Neuronal stem cell (in vitro differentiated cells): ENCODE measurements at regions not wholly inside any gene's neighbourhood (a gene's known extent, or its start where the extent isn't known, plus 50 kb on each side); places are given as distances from the start of the nearest gene placed in this dataset.
"Not testable (repeated sequence)": the region's sequence is repeated elsewhere in the genome, so short reads cannot be mapped to it uniquely, and the experiment has no call there.

Experiments
- DNase-seq: peaks from one replicate; pipeline ENCODE4 v3.0.0-alpha.2; 2013; ENCODE audit warnings: low spot score
- H2AFZ ChIP-seq: one replicate; pipeline ENCODE4 v1.6.1; 2013; ENCODE audit warnings: mild to moderate bottlenecking, low read length, inconsistent platforms
- H2AK5ac ChIP-seq: 2 replicates; pipeline ENCODE4 v1.6.1; 2013; ENCODE audit warnings: low read depth, mild to moderate bottlenecking, inconsistent platforms, low read length, moderate library complexity, mixed read lengths
- H2BK120ac ChIP-seq: 2 replicates; pipeline ENCODE4 v1.6.1; 2013; ENCODE audit warnings: low read depth, mild to moderate bottlenecking, inconsistent platforms, low read length, moderate library complexity, mixed read lengths
- H2BK12ac ChIP-seq: one replicate; pipeline ENCODE4 v1.6.1; 2013; ENCODE audit warnings: low read length, inconsistent platforms
- H2BK15ac ChIP-seq: 2 replicates; pipeline ENCODE4 v1.6.1; 2013; ENCODE audit warnings: mild to moderate bottlenecking, low read length, inconsistent platforms, mixed read lengths
- H2BK5ac ChIP-seq: one replicate; pipeline ENCODE4 v1.6.1; 2013; ENCODE audit warnings: inconsistent platforms, mild to moderate bottlenecking, low read length, moderate library complexity
- H3K14ac ChIP-seq: one replicate; pipeline ENCODE4 v1.6.1; 2013; ENCODE audit warnings: low read length, inconsistent platforms
- H3K18ac ChIP-seq: 2 replicates; pipeline ENCODE4 v1.6.1; 2013; ENCODE audit warnings: low read length, inconsistent platforms
- H3K23ac ChIP-seq: 2 replicates; pipeline ENCODE4 v1.6.1; 2013; ENCODE audit warnings: low read depth, mild to moderate bottlenecking, mixed read lengths, low read length, inconsistent platforms; ENCODE audit not compliant: poor library complexity
- H3K27ac ChIP-seq: replicated peaks from 3 replicates; pipeline ENCODE4 v1.5.1; 2013; ENCODE audit warnings: low read length, inconsistent platforms
- H3K27me3 ChIP-seq, 3 experiments: 2 replicates each; pipeline ENCODE4 v1.6.1; 2013; ENCODE audit warnings: low read length in 3 of 3, mild to moderate bottlenecking in 2 of 3, inconsistent platforms in 1 of 3, low read depth in 1 of 3, mixed read lengths in 1 of 3, moderate library complexity in 1 of 3; ENCODE audit not compliant: control insufficient read depth in 3 of 3, insufficient read depth in 3 of 3
- H3K36me3 ChIP-seq, 2 donors: replicated peaks in 1 of 2; 2 replicates each; pipeline ENCODE4 v1.6.1; 2013; ENCODE audit warnings: low read length in 2 of 2; ENCODE audit not compliant: control insufficient read depth in 2 of 2, insufficient read depth in 2 of 2
- H3K4ac ChIP-seq: 2 replicates; pipeline ENCODE4 v1.6.1; 2013; ENCODE audit warnings: inconsistent platforms, mild to moderate bottlenecking, low read length, moderate library complexity
- H3K4me1 ChIP-seq, 2 donors: 1 replicate in 1 of 2; 2 replicates in 1 of 2; pipeline ENCODE4 v1.6.1; 2013; ENCODE audit warnings: low read length in 2 of 2, low read depth in 1 of 2; ENCODE audit not compliant: control insufficient read depth in 2 of 2, insufficient read depth in 1 of 2
- H3K4me2 ChIP-seq: one replicate; pipeline ENCODE4 v1.6.1; 2013; ENCODE audit warnings: mild to moderate bottlenecking, low read length, inconsistent platforms; ENCODE audit not compliant: insufficient read depth, poor library complexity, severe bottlenecking
- H3K4me3 ChIP-seq, 2 donors: 2 replicates each; pipeline ENCODE4 v1.5.1; 2013; ENCODE audit warnings: low read length in 2 of 2, mild to moderate bottlenecking in 2 of 2, inconsistent platforms in 1 of 2, moderate library complexity in 1 of 2
- H3K79me1 ChIP-seq: one replicate; pipeline ENCODE4 v1.6.1; 2013; ENCODE audit warnings: low read depth, mild to moderate bottlenecking, inconsistent platforms, low read length, moderate library complexity
- H3K9ac ChIP-seq: one replicate; pipeline ENCODE4 v1.6.1; 2013; ENCODE audit warnings: mild to moderate bottlenecking, low read depth, low read length, inconsistent platforms; ENCODE audit not compliant: poor library complexity
- H3K9me3 ChIP-seq, 2 donors: replicated peaks in 1 of 2; 2 replicates each; pipeline versions ENCODE3 to v1.6.1; 2013; ENCODE audit warnings: low read length in 2 of 2, mild to moderate bottlenecking in 2 of 2, inconsistent platforms in 1 of 2, low read depth in 1 of 2, mixed read lengths in 1 of 2, moderate library complexity in 1 of 2; ENCODE audit not compliant: control insufficient read depth in 2 of 2, insufficient read depth in 1 of 2
- H4K8ac ChIP-seq: one replicate; pipeline ENCODE4 v1.6.1; 2013; ENCODE audit warnings: low read depth, mild to moderate bottlenecking, inconsistent platforms, low read length, moderate library complexity
- H4K91ac ChIP-seq: one replicate; pipeline ENCODE4 v1.6.1; 2013; ENCODE audit warnings: low read length, low read depth, mild to moderate bottlenecking, inconsistent platforms; ENCODE audit not compliant: poor library complexity
- WGBS, 2 donors: extraction: QIAGEN DNeasy Blood & Tissue Kit; methylation state at CpG; one replicate each; pipeline ENCODE4 v1.1.7; 2013; ENCODE audit warnings: missing lambda C conversion rate in 2 of 2, mixed read lengths in 1 of 2; ENCODE audit not compliant: insufficient read length in 2 of 2, insufficient replicate concordance in 1 of 2; ENCODE audit errors: extremely low coverage in 2 of 2; 5-methylcytosine and 5-hydroxymethylcytosine counted together

GRCh38 chr2:89234818-89235466 is 543.5 kb downstream of the RPIA start:
- not testable (repeated sequence) for H3K36me3 ChIP-seq, H2BK12ac ChIP-seq, H2BK120ac ChIP-seq, H2BK15ac ChIP-seq, DNase-seq, H3K27me3 ChIP-seq, H3K4ac ChIP-seq, H3K9ac ChIP-seq, H3K4me2 ChIP-seq, H2AK5ac ChIP-seq, H3K18ac ChIP-seq, H3K79me1 ChIP-seq, H3K23ac ChIP-seq, H3K4me1 ChIP-seq, H2AFZ ChIP-seq, H3K27ac ChIP-seq, H3K14ac ChIP-seq, H3K9me3 ChIP-seq, H3K4me3 ChIP-seq, H4K8ac ChIP-seq, H2BK5ac ChIP-seq, H4K91ac ChIP-seq
- WGBS, 2 donors = no CpG with 5 or more reads among the region's 3 CpGs

GRCh38 chr2:89236832-89237450 is 545.5 kb downstream of the RPIA start:
- H2BK15ac ChIP-seq, H3K4ac ChIP-seq: not testable (repeated sequence)

GRCh38 chr2:89237783-89238182 is 546.3 kb downstream of the RPIA start:
- H2BK5ac ChIP-seq, H3K27ac ChIP-seq, H3K18ac ChIP-seq, H3K23ac ChIP-seq, H3K9me3 ChIP-seq, H3K4me1 ChIP-seq, H4K91ac ChIP-seq, H3K4ac ChIP-seq, H3K9ac ChIP-seq, H2AFZ ChIP-seq, H3K27me3 ChIP-seq, H2BK15ac ChIP-seq, DNase-seq, H3K4me2 ChIP-seq, H2AK5ac ChIP-seq, H3K79me1 ChIP-seq, H3K14ac ChIP-seq, H3K4me3 ChIP-seq, H4K8ac ChIP-seq, H3K36me3 ChIP-seq, H2BK120ac ChIP-seq, H2BK12ac ChIP-seq: not testable (repeated sequence)
- no CpG with 5 or more reads among the region's 4 CpGs for WGBS, 2 donors

More at GRCh38 chr2:89236832-89237450, 545.5 kb downstream of the RPIA start:
- not testable (repeated sequence) for H3K14ac ChIP-seq, H3K23ac ChIP-seq, H3K4me3 ChIP-seq, H3K9me3 ChIP-seq, H3K36me3 ChIP-seq, H2AFZ ChIP-seq, H3K9ac ChIP-seq, H2BK12ac ChIP-seq, H3K4me2 ChIP-seq, H3K79me1 ChIP-seq, H3K27me3 ChIP-seq, H2BK5ac ChIP-seq, H2BK120ac ChIP-seq, H3K4me1 ChIP-seq, H4K91ac ChIP-seq, H2AK5ac ChIP-seq, DNase-seq, H4K8ac ChIP-seq, H3K18ac ChIP-seq, H3K27ac ChIP-seq
- WGBS, 2 donors = no CpG with 5 or more reads among the region's 6 CpGs

GRCh38 chr2:89243114-89243700 is 551.7 kb downstream of the RPIA start:
- H3K36me3 ChIP-seq = not testable (repeated sequence)

More at GRCh38 chr2:89243114-89243700, 551.7 kb downstream of the RPIA start:
- H2BK5ac ChIP-seq, H3K27ac ChIP-seq, H3K9me3 ChIP-seq, H4K8ac ChIP-seq, H3K4me3 ChIP-seq, H3K4me2 ChIP-seq, H2BK12ac ChIP-seq, H3K9ac ChIP-seq, H3K18ac ChIP-seq, H3K4ac ChIP-seq, H3K27me3 ChIP-seq, DNase-seq, H2BK120ac ChIP-seq, H3K4me1 ChIP-seq, H2AK5ac ChIP-seq, H4K91ac ChIP-seq, H3K79me1 ChIP-seq, H3K14ac ChIP-seq, H2BK15ac ChIP-seq, H3K23ac ChIP-seq, H2AFZ ChIP-seq: not testable (repeated sequence)
- WGBS, 2 donors = no CpG with 5 or more reads among the region's 4 CpGs
